Mesodermal cell (in vitro differentiated cells): ENCODE measurements at regions not wholly inside any gene's neighbourhood (a gene's known extent, or its start where the extent isn't known, plus 50 kb on each side); places are given as distances from the start of the nearest gene placed in this dataset.

Source experiments
- H3K27ac ChIP-seq: 2 replicates; pipeline ENCODE4 v1.7.0; 2013; ENCODE audit warnings: mild to moderate bottlenecking, low read depth, low read length, moderate library complexity; ENCODE audit not compliant: severe bottlenecking
- H3K36me3 ChIP-seq: 2 replicates; pipeline ENCODE4 v1.7.1; 2013; ENCODE audit warnings: mild to moderate bottlenecking, low read length, moderate library complexity; ENCODE audit not compliant: control insufficient read depth, insufficient read depth
- H3K4me1 ChIP-seq: one replicate; pipeline ENCODE4 v1.7.1; 2013; ENCODE audit warnings: mild to moderate bottlenecking, low read length; ENCODE audit not compliant: insufficient read depth, control insufficient read depth, poor library complexity, severe bottlenecking
- H3K4me3 ChIP-seq: 2 replicates; pipeline ENCODE4 v1.7.0; 2013; ENCODE audit warnings: low read length, control low read depth, mild to moderate bottlenecking; ENCODE audit not compliant: insufficient read depth, poor library complexity, severe bottlenecking; ENCODE audit errors: extremely low read depth
- H3K9me3 ChIP-seq: 2 replicates; pipeline ENCODE4 v1.7.1; 2013; ENCODE audit warnings: mild to moderate bottlenecking, low read length, moderate library complexity; ENCODE audit not compliant: control insufficient read depth
- WGBS, 2 experiments: methylation state at CpG; one replicate each; pipeline ENCODE4 v1.1.5; 2013; ENCODE audit warnings: missing lambda C conversion rate in 2 of 2; ENCODE audit not compliant: insufficient coverage in 2 of 2; 5-methylcytosine and 5-hydroxymethylcytosine counted together

DNA sequence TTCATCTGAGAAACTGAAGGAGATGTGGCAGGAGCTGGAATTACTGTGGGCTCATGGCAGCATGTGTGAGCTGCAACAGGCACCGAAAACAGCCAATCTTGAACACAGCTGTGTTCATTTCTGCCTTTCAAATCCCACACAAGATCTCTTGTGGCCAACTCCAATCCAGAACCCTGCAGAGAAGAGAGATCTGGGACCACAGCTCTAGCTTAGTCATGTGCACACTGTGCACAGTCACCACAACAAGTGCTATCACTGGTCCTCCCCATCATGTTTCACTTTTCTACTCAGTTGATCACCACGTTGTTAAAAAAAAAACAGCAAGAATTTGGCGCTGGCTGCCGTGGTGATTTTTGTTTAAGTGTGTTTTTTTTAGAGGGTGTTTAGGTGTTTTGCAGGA is 254.5 kb upstream of the ELAC2 start:
- Histone ChIP-seq H3K9me3 (no peaks in the 10 kb centered on the region), H3K36me3 (no peaks in the 10 kb centered on the region), H3K4me1 (peaks cover 5% of the 10 kb centered on the region), H3K27ac (no peak overlapping the region), H3K4me3 (no peak overlapping the region)
- 89 to 100% methylated on average over 1 of the region's 4 CpGs for WGBS, 2 experiments

DNA sequence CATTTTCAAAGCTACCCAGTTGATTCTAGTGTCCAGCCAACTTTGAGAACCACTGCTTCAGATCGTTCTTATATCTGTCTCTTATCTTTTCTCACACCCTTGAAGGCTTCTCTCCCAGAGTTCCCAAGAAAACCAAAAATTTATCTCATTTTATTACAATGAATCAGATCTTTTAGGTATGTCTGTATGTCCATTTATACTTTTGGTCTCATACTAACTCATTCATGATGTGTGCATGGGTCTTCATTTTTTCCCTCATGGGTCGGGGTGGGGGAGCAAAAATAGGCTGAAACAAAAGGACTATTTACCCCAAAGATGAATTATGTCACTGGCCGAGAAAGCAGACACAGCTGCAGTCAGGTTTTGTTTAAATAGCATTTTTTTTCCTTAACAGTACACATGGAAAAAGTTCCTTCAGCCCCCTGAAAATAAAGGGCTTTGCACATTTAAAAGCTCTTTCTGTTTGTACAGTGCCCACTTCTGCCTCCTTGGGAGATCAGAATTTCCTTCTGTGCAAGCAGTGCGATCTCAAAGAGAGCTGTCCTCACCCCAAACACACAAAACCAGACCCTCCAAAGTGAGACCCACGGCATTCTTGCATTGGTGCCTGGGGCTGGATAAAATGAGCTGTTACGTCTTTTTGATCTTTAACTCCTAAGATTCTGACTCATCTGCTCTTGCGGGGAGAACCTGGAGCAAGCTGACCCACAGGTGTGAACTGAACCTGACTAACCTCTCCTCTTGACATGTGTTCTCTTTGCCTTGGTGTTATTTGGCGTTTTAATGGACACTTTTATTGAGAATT is 251.2 kb upstream of the ELAC2 start:
- 90 to 91% methylated on average over 3 to 6 of the region's 8 CpGs for WGBS, 2 experiments
- H3K27ac ChIP-seq: no peak overlapping the region
- peaks cover 5% of the 10 kb centered on the region for H3K4me1 ChIP-seq
- no peak overlapping the region for H3K4me3 ChIP-seq
- no peaks in the 10 kb centered on the region for H3K36me3 ChIP-seq
- no peaks in the 10 kb centered on the region for H3K9me3 ChIP-seq

DNA sequence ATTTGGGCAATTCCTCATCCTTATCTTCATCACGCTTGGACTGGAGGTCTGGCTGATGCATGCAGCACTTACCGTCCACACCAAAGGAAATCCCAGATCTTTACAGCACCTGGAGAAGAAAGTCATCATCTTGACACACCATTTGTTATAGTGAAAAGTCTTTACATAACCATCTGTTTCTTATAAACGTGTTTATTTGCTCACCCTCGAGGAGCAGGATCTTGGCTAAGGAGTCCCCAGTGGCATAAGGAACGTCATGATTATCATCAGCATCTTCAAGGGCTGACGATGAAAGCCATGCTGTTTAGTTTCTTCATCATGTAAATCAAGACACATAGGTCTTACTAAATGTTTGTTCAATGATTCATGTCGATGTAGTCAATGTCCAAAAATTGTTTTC is 248.8 kb upstream of the ELAC2 start:
- H3K4me1 ChIP-seq: peaks cover 5% of the 10 kb centered on the region
- no peak overlapping the region for H3K27ac ChIP-seq
- H3K4me3 ChIP-seq: no peak overlapping the region
- 77% methylated on average over 3 of the region's 7 CpGs; no CpG with 5 or more reads in 1 of the 2 experiments for WGBS, 2 experiments
- H3K9me3 ChIP-seq: no peaks in the 10 kb centered on the region
- no peaks in the 10 kb centered on the region for H3K36me3 ChIP-seq

DNA sequence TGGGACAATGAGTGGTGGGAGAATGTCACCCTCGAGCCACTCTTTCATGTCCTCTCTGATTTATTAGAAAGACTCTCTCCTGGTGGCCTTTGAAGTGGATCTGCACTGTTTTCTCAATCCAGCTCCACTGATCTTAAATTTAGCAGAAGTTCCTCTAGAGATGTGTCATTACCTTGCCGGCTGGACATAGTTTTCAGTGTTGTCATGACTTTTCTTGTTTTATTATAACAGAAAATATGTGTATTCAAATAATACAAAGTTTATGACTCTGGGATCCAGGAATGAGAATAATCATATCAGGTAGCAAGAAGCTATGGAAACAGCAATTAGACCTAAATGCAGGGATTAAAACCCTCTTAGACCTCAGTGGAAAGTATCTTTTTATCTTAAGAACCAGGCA is 247.5 kb upstream of the ELAC2 start:
- Histone ChIP-seq H3K36me3 (no peaks in the 10 kb centered on the region), H3K4me1 (peaks cover 5% of the 10 kb centered on the region), H3K9me3 (no peaks in the 10 kb centered on the region), H3K4me3 (no peak overlapping the region), H3K27ac (no peak overlapping the region)
- WGBS, 2 experiments: 75% methylated on average over 1 of the region's 2 CpGs; no CpG with 5 or more reads in 1 of the 2 experiments

DNA sequence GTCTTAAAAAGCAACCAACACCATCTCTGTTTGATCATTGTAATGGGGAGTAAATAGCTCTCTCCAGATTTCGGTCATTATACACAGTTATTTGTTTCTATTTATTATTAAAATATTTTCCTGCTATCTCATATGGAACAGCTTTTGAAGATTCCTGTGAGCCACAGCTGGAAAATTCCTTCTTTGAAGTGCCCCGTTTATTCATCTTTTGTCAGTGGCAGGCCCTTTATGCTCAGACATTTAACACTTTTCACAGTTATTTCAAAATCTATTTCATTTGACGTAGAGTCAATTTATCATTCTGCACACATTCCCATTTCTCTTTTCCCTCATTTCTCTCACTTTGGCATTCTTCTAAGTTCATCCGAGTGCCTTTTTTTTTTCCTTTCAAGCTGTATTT is 245.9 kb upstream of the ELAC2 start:
- no peaks in the 10 kb centered on the region for H3K9me3 ChIP-seq
- 89 to 96% methylated on average over 3 of the region's 4 CpGs for WGBS, 2 experiments
- H3K36me3 ChIP-seq: no peaks in the 10 kb centered on the region
- no peak overlapping the region for H3K27ac ChIP-seq
- peaks cover under 1% of the 10 kb centered on the region for H3K4me1 ChIP-seq
- H3K4me3 ChIP-seq: no peak overlapping the region

DNA sequence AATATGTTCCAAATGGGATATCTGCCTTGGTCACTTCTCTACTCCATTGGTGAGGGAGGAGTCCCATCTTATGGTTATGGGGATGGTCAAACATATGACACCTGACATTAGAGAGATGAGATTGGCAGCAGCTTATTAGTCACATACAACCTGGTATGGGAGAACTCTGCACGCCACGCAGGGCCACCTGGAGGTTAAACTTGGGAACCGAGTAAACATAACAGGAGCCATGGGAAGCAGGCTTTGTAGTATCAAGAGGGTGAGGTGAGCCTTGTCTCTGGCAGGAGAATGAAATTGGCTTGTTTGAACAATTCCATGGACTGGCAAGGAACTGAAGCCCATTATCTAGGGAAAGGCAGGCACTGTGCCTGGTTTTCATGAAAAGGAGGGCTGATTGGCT is 238.7 kb upstream of the ELAC2 start:
- Histone ChIP-seq H3K36me3 (no peaks in the 10 kb centered on the region), H3K4me3 (no peak overlapping the region), H3K4me1 (no peaks in the 10 kb centered on the region), H3K27ac (no peak overlapping the region), H3K9me3 (no peaks in the 10 kb centered on the region)
- 77 to 88% methylated on average over 3 of the region's 3 CpGs for WGBS, 2 experiments

DNA sequence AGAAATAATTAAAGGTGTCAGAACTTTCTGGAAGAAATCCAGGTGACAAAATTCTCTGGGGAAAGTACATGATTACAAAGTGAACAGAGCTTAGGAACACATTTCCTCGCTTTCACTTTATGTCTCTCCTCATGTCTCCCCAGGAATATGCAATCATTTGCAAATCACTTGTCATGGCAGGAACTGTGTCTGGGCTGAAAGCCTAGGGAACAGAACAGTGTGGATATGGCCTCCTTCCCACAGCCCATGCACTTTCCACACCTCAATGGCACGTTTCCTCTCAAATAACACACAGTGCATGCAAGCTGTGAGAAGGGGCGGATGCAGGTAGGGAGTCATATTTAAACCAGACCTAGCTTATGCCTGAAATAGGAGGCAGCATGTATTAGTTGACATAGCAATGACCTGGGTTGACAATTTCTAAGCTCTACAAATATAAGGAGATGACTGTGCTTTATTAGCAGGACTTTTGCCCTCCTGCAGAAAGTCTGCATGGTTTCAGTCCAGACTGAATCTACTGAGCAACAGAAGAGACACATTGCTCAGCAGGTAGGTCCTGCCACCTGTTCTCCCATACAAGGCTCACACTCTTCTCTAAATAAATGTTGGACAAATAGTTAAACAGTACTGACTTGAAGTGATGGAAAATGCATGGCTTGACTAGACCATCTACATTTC is 236.0 kb upstream of the ELAC2 start:
- Histone ChIP-seq H3K9me3 (no peaks in the 10 kb centered on the region), H3K4me1 (no peaks in the 10 kb centered on the region), H3K36me3 (no peaks in the 10 kb centered on the region), H3K4me3 (no peak overlapping the region), H3K27ac (no peak overlapping the region)
- no CpG with 5 or more reads among the region's 3 CpGs for WGBS, 2 experiments

DNA sequence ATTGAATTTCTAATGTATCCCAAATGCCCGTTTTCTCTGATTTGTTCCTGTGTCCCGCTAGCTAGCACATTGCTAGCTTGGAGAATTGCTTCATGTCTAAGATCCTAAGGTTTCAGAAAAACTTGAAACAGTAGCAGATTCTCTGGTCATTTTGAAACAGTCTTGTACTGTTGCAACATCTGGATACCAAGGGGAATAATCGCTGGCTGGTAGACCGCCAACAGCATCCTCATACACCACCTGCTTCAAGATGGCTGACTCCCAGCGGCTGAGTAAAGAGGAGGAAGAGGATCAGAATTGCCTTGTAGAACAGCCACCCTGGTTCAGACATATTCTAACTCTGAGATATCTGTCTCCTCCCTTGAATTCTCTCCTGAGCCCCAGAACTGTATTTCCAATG is 226.7 kb upstream of the ELAC2 start:
- Histone ChIP-seq H3K4me1 (no peaks in the 10 kb centered on the region), H3K4me3 (no peak overlapping the region), H3K9me3 (no peaks in the 10 kb centered on the region), H3K27ac (no peak overlapping the region), H3K36me3 (no peaks in the 10 kb centered on the region)
- 81 to 96% methylated on average over 3 to 5 of the region's 5 CpGs for WGBS, 2 experiments

DNA sequence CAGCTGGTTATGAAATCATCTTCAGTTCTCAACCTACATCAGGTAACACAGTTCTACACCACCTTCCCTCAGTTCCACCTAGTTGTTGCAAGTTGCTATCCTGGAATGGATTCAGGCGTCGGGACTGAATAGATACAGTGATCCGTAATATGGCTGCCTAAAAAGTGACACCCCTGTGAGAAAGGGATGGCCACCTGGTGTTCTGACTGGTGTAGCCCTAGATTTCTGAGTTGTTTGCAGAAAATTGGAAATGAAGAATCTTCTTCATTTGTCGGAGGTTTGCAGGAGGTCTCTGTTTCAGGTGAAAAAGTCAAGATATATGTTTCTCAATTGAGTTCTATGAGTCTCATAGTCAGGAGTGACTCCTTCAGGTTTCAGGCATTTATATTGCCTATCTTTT is 225.8 kb upstream of the ELAC2 start:
- Histone ChIP-seq H3K27ac (no peak overlapping the region), H3K4me1 (no peaks in the 10 kb centered on the region), H3K36me3 (no peaks in the 10 kb centered on the region), H3K9me3 (no peaks in the 10 kb centered on the region), H3K4me3 (no peak overlapping the region)
- WGBS, 2 experiments: 81 to 89% methylated on average over 3 to 4 of the region's 4 CpGs

DNA sequence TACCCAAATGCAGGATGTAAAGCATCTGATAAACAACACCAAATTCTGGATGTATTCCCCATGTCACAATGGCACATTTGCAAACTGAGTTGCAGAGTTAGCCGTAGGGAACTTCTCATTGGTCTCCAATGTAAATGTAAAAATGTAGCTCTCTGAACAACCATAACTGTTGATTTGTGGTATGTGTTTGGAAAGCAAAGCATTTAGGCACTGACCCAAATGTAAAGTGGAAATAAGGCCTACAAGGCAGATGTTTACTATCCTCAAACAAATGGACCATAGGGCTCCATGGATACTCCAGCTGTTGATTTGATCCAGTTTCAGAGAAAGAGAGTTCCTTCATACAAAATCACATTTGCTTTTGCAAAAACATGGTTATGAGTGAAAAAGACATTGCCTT is 223.0 kb upstream of the ELAC2 start:
- Histone ChIP-seq H3K4me1 (no peaks in the 10 kb centered on the region), H3K36me3 (no peaks in the 10 kb centered on the region), H3K4me3 (no peak overlapping the region), H3K27ac (no peak overlapping the region), H3K9me3 (no peaks in the 10 kb centered on the region)
- WGBS, 2 experiments: 63% methylated on average over 1 of the region's 1 CpG; no CpG with 5 or more reads in 1 of the 2 experiments
